Mucosa of descending colon (tissue), 3 donors: ENCODE measurements at regions not wholly inside any gene's neighbourhood (a gene's known extent, or its start where the extent isn't known, plus 50 kb on each side); places are given as distances from the start of the nearest gene placed in this dataset.
"Not testable (repeated sequence)": the region's sequence is repeated elsewhere in the genome, so short reads cannot be mapped to it uniquely, and the experiment has no call there.

Source experiments
- ATAC-seq: fragments of 200-7000 bp; cut with Tn5 transposase; one replicate; pipeline ENCODE4 v1.9.1; 2020; ENCODE audit warnings: mild to moderate bottlenecking, moderate library complexity
- DNase-seq, 3 donors: peaks; one replicate each; pipeline ENCODE4 v3.0.0-alpha.2; 2020
- H3K36me3 ChIP-seq: fragments of 200-600 bp; one replicate; pipeline ENCODE4 v1.8.0; 2021; ENCODE audit warnings: low read depth, mild to moderate bottlenecking
- H3K4me1 ChIP-seq: fragments of 200-600 bp; one replicate; pipeline ENCODE4 v1.8.0; 2021; ENCODE audit warnings: low read depth, mild to moderate bottlenecking
- H3K4me3 ChIP-seq: fragments of 200-600 bp; one replicate; pipeline ENCODE4 v1.8.0; 2021; ENCODE audit warnings: mild to moderate bottlenecking
- H3K9me3 ChIP-seq: fragments of 200-600 bp; one replicate; pipeline ENCODE4 v1.8.0; 2021; ENCODE audit warnings: mild to moderate bottlenecking
- CTCF ChIP-seq: fragments of 200-600 bp; IDR thresholded peaks from one replicate; pipeline ENCODE4 v1.8.0; 2022; ENCODE audit warnings: antibody characterized with exemption, mild to moderate bottlenecking
- intact Hi-C, 2 donors: fragments of 100-400 bp; cut with DNase I in 1 of 2; cut with micrococcal nuclease in 1 of 2; formaldehyde crosslinking; loops; one replicate each; pipeline versions ENCODE4 v1.11.0 to v1.11.1; 2022; cut with DNase I, micrococcal nuclease
- donor health status: DM: no; HTN: no; CAD: no; lungs with moderate emphysema.
- donor health status: DM: no; HTN: no; CAD: no.
- donor health status: DM: no; HTN: yes; CAD: no.

- Histone ChIP-seq H3K9me3 (no peaks in the 10 kb centered on the region), H3K4me3 (no peak overlapping the region), H3K36me3 (no peaks in the 10 kb centered on the region), H3K4me1 (no peaks in the 10 kb centered on the region)
- no peak for TF ChIP-seq CTCF
- ATAC-seq (no peak), DNase-seq (no peak)
- intact Hi-C loops, result no loop called here
Measured at GRCh38 chr4:104330125-104330905, 164.4 kb downstream of the CXXC4 start.

GRCh38 chr4:104326991-104327694 is 167.6 kb downstream of the CXXC4 start:
- intact Hi-C loops, H3K36me3 ChIP-seq, H3K4me1 ChIP-seq, H3K9me3 ChIP-seq, H3K4me3 ChIP-seq, ATAC-seq: not testable (repeated sequence)
- peak in 2 of 3 donors; percentile 39 to 57 for DNase-seq

GRCh38 chr4:104302731-104303130 is 192.0 kb downstream of the CXXC4 start:
- ATAC-seq (no peak), DNase-seq (no peak)
- H3K9me3 ChIP-seq, result no peaks in the 10 kb centered on the region
- TF ChIP-seq CTCF, result no peak
- no peak overlapping the region for H3K4me3 ChIP-seq
- no peaks in the 10 kb centered on the region for H3K4me1 ChIP-seq
- no peaks in the 10 kb centered on the region for H3K36me3 ChIP-seq
- intact Hi-C loops, result no loop called here

GRCh38 chr4:104294811-104295210 is 199.9 kb downstream of the CXXC4 start:
- TF ChIP-seq CTCF, result no peak
- Histone ChIP-seq H3K9me3 (no peaks in the 10 kb centered on the region), H3K4me1 (no peaks in the 10 kb centered on the region), H3K4me3 (no peak overlapping the region), H3K36me3 (no peaks in the 10 kb centered on the region)
- DNase-seq (no peak), ATAC-seq (no peak)
- intact Hi-C loops, result no loop called here

- DNase-seq, result no peak
Measured at GRCh38 chr4:104286867-104287266, 207.8 kb downstream of the CXXC4 start.

More at GRCh38 chr4:104286867-104287266, 207.8 kb downstream of the CXXC4 start:
- intact Hi-C loops, result no loop called here
- no peak for ATAC-seq
- H3K4me3 ChIP-seq, result no peak overlapping the region
- no peak for TF ChIP-seq CTCF
- H3K9me3 ChIP-seq, result no peaks in the 10 kb centered on the region
- no peaks in the 10 kb centered on the region for H3K4me1 ChIP-seq
- no peaks in the 10 kb centered on the region for H3K36me3 ChIP-seq
